Endothelial cell (in vitro differentiated cells): ENCODE measurements at regions not wholly inside any gene's neighbourhood (a gene's known extent, or its start where the extent isn't known, plus 50 kb on each side); places are given as distances from the start of the nearest gene placed in this dataset.
"Not testable (repeated sequence)": the region's sequence is repeated elsewhere in the genome, so short reads cannot be mapped to it uniquely, and the experiment has no call there.

Experiments used
- DNase-seq: peaks from one replicate; pipeline ENCODE4 v3.0.0; 2021; ENCODE audit warnings: low spot score
- H3K27ac Mint-ChIP-seq: one replicate; pipeline ENCODE4 v1.8.0; 2021; ENCODE audit warnings: mixed read lengths, inconsistent platforms; ENCODE audit not compliant: unreplicated experiment
- H3K27me3 Mint-ChIP-seq: one replicate; pipeline ENCODE4 v1.8.0; 2021; ENCODE audit warnings: mild to moderate bottlenecking, moderate library complexity, mixed read lengths, inconsistent platforms; ENCODE audit not compliant: unreplicated experiment
- H3K36me3 Mint-ChIP-seq: one replicate; pipeline ENCODE4 v1.8.0; 2021; ENCODE audit warnings: mild to moderate bottlenecking, low read depth, mixed read lengths, inconsistent platforms; ENCODE audit not compliant: unreplicated experiment
- H3K4me1 Mint-ChIP-seq: one replicate; pipeline ENCODE4 v1.8.0; 2021; ENCODE audit warnings: mild to moderate bottlenecking, mixed read lengths, inconsistent platforms; ENCODE audit not compliant: unreplicated experiment
- H3K4me3 Mint-ChIP-seq: one replicate; pipeline ENCODE4 v1.8.0; 2021; ENCODE audit warnings: mild to moderate bottlenecking, mixed read lengths, inconsistent platforms; ENCODE audit not compliant: unreplicated experiment
- H3K9me3 Mint-ChIP-seq: one replicate; pipeline ENCODE4 v1.8.0; 2021; ENCODE audit warnings: mixed read lengths, inconsistent platforms; ENCODE audit not compliant: unreplicated experiment
- TF ChIP-seq, protein P1 (sequence below): fragments of 200-600 bp; sonication (generic); IDR thresholded peaks from one replicate; pipeline ENCODE4 v1.5.0; 2021; ENCODE audit warnings: antibody characterized with exemption; ENCODE audit not compliant: unreplicated experiment

DNA sequence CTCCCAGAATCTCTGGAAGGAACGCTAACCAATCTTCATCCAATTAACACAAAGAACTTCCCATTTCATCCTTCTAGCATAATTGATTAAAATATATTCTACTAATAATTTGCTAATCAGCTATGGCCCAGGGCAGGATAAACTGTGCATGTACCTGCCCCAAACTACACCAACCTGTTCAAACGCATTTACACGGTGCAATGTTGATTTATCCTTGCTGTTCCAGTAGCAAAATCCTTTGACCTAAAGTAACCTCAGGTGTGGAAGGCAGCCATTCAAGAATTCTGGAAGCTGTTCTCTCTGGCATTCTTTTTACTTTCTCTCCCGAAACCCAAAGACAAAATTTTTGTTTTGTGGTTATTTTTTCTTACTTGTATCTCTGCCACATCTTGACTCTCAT is 309.4 kb downstream of the ZNF674 start:
- DNase-seq = no peak
- Mint-ChIP-seq H3K4me1 (no peaks in the 10 kb centered on the region), H3K4me3 (no peak overlapping the region), H3K27ac (no peak overlapping the region), H3K27me3 (peaks cover 2% of the 10 kb centered on the region), H3K9me3 (no peaks in the 10 kb centered on the region), H3K36me3 (no peaks in the 10 kb centered on the region)
- TF ChIP-seq, protein P1, sequence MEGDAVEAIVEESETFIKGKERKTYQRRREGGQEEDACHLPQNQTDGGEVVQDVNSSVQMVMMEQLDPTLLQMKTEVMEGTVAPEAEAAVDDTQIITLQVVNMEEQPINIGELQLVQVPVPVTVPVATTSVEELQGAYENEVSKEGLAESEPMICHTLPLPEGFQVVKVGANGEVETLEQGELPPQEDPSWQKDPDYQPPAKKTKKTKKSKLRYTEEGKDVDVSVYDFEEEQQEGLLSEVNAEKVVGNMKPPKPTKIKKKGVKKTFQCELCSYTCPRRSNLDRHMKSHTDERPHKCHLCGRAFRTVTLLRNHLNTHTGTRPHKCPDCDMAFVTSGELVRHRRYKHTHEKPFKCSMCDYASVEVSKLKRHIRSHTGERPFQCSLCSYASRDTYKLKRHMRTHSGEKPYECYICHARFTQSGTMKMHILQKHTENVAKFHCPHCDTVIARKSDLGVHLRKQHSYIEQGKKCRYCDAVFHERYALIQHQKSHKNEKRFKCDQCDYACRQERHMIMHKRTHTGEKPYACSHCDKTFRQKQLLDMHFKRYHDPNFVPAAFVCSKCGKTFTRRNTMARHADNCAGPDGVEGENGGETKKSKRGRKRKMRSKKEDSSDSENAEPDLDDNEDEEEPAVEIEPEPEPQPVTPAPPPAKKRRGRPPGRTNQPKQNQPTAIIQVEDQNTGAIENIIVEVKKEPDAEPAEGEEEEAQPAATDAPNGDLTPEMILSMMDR = no peak

DNA sequence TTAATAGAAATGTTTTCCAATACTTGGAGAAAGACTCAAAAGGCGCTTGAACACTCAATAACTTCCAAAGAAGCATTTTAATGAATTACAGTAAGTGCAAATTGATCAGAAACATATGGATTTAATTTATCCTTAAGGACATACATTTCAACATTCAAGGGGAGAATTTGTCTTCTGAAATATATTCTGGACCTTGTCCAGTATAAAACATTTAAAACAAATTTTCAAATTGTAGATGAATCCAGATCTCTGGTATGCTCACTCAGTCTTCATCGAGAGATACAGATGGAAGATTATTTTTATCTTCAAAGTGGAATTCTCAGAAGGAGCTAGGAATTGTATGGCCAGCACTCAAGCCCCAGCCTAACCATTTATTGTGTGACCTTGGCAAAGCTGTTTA is 310.4 kb downstream of the ZNF674 start:
- Mint-ChIP-seq H3K4me1 (no peaks in the 10 kb centered on the region), H3K36me3 (no peaks in the 10 kb centered on the region), H3K4me3 (no peak overlapping the region), H3K27me3 (peaks cover 2% of the 10 kb centered on the region), H3K9me3 (no peaks in the 10 kb centered on the region), H3K27ac (no peak overlapping the region)
- TF ChIP-seq, protein P1 = no peak
- no peak for DNase-seq

DNA sequence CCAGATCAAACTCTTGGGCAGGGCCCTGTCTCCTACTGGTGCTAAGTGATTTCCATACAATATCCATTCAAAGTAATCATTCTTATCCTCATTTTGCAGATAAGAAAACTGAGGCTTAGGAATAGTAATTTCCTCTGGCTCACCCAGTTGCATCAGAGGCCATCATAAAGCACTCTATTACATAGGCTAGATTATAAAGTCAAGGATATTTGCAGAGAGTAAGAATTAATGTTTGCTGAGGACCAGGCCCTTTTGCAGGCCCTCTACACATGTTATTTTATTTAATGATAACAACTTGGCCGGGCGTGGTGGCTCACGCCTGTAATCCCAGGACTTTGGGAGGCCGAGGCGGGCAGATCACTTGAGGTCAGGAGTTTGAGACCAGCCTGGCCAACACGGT is 316.8 kb downstream of the ZNF674 start:
- no peaks in the 10 kb centered on the region for H3K9me3 Mint-ChIP-seq
- H3K27me3 Mint-ChIP-seq = peaks cover 2% of the 10 kb centered on the region

DNA sequence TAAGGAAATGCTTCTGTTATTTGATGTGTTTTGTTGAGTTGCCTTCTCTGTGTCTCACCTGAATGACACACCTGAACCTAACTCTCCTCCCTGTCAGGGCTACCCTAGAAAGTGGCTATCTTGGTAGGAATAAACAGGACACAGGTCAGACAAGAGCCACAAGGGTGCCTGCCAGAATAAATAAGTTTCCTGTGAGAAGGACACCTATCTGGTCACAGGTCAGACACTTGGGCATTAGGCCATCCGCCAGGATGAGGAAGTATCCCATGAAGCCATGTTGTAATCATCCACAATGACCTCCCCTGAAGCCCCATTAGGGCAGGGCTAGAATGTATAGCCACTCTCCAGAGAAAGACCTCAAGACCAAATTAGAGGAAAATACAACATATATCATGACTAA is 318.8 kb downstream of the ZNF674 start:
- H3K27ac Mint-ChIP-seq = no peak overlapping the region
- peaks cover 2% of the 10 kb centered on the region for H3K27me3 Mint-ChIP-seq
- no peaks in the 10 kb centered on the region for H3K36me3 Mint-ChIP-seq
- no peaks in the 10 kb centered on the region for H3K4me1 Mint-ChIP-seq
- no peak for DNase-seq
- TF ChIP-seq, protein P1 = no peak
- H3K4me3 Mint-ChIP-seq = no peak overlapping the region
- H3K9me3 Mint-ChIP-seq = no peaks in the 10 kb centered on the region

More for the DNA sequence above, 316.8 kb downstream of the ZNF674 start:
- TF ChIP-seq, protein P1 = no peak
- no peaks in the 10 kb centered on the region for H3K36me3 Mint-ChIP-seq
- DNase-seq = no peak
- H3K4me1 Mint-ChIP-seq = no peaks in the 10 kb centered on the region
- H3K27ac Mint-ChIP-seq = no peak overlapping the region
- H3K4me3 Mint-ChIP-seq = no peak overlapping the region

DNA sequence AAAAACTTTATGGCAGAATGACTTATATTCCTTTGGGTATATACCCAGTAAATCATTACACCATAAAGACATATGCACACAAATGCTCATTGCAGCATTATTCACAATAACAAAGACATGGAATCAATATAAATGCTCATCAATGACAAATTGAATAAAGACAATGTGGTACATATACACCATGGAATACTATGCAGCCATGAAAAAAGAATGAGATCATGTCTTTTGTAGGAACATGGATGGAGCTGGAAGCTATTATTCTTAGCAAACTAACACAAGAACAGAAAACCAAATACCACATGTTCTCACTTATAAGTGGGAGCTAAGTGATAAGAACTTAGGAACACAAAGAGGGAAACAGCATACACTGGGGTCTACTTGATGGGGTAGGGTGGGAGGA is 321.7 kb downstream of the ZNF674 start:
- not testable (repeated sequence) for H3K9me3 Mint-ChIP-seq, H3K27me3 Mint-ChIP-seq, H3K4me3 Mint-ChIP-seq, H3K27ac Mint-ChIP-seq, H3K36me3 Mint-ChIP-seq, H3K4me1 Mint-ChIP-seq, DNase-seq

DNA sequence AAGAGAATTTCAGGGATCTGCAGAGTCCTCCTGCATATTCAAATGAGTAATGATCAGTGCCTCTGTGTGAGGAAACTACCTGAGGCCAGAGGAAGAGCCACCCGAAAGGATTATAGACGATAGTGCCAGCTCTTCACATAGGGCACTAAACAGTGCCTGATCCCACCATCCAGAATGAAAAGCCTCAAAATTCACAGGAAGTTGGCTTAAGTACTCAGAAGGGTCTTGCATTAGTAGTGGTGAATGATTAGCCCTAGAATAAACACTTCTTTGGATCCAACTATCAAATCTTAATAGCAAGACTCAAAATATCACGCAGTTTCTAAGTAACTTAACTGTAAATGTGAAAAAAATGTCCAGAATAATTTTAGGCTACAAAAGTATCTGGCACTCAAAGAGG is 324.4 kb downstream of the ZNF674 start:
- no peak overlapping the region for H3K27ac Mint-ChIP-seq
- no peak for DNase-seq
- TF ChIP-seq, protein P1 = no peak
- H3K4me1 Mint-ChIP-seq = no peaks in the 10 kb centered on the region
- H3K27me3 Mint-ChIP-seq = no peaks in the 10 kb centered on the region
- H3K4me3 Mint-ChIP-seq = no peak overlapping the region
- no peaks in the 10 kb centered on the region for H3K9me3 Mint-ChIP-seq
- H3K36me3 Mint-ChIP-seq = no peaks in the 10 kb centered on the region
